ENCODE measurements at regions not wholly inside any gene's neighbourhood (a gene's known extent, or its start where the extent isn't known, plus 50 kb on each side); places are given as distances from the start of the nearest gene placed in this dataset.

GRCh38 chr13:21318891-21319532, 140.1 kb downstream of the ZDHHC20 start:
- TF ChIP-seq, protein P1, sequence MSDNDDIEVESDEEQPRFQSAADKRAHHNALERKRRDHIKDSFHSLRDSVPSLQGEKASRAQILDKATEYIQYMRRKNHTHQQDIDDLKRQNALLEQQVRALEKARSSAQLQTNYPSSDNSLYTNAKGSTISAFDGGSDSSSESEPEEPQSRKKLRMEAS (IDR thresholded peaks at IDR 0.05) = no peak
- TF ChIP-seq TCF12 (IDR thresholded peaks at IDR 0.05; ENCODE audit: low read depth) (no peak), RAD21 (IDR thresholded peaks at IDR 0.05; ENCODE audit: low read depth) (no peak), USF1 (IDR thresholded peaks at IDR 0.05) (no peak), EP300 (IDR thresholded peaks at IDR 0.05; ENCODE audit: borderline replicate concordance) (no peak)

All from Ishikawa (cell line).